T-cell (primary cell): ENCODE measurements at regions not wholly inside any gene's neighbourhood (a gene's known extent, or its start where the extent isn't known, plus 50 kb on each side); places are given as distances from the start of the nearest gene placed in this dataset.

ENCODE experiments used
- ATAC-seq, 4 experiments: fragments of 200-7000 bp in 3 of 4; fragments of 150-1000 bp in 1 of 4; cut with Tn5 transposase; replicated peaks in 1 of 4; 1 replicate in 3 of 4; 2 replicates in 1 of 4; pipeline ENCODE4 v1.10.0; 2021; ENCODE audit warnings: moderate library complexity in 3 of 4, mild to moderate bottlenecking in 2 of 4, moderate number of reproducible peaks in 1 of 4
- CTCF ChIA-PET, 2 donors: fragments of 300-600 bp; sonication (Branson Sonifier 250); formaldehyde crosslinking; loops; one replicate each; lab custom pipeline; 2022; ENCODE audit warnings: antibody characterized with exemption in 2 of 2; lab: Charles Lee
- POLR2A ChIA-PET, 2 donors: fragments of 300-600 bp; sonication (Branson Sonifier 250); formaldehyde crosslinking; loops; one replicate each; lab custom pipeline; 2022; ENCODE audit warnings: antibody characterized with exemption in 2 of 2; lab: Charles Lee
- DNase-seq, 35 experiments: peaks; one replicate each; pipeline versions ENCODE4 v3.0.0 to v3.0.0-alpha.2; 2013 to 2023
- H3K27ac ChIP-seq: one replicate; pipeline ENCODE4 v1.5.1; 2013; ENCODE audit warnings: low read length
- H3K27me3 ChIP-seq, 2 experiments: replicated peaks in 1 of 2; 1 replicate in 1 of 2; 2 replicates in 1 of 2; pipeline versions ENCODE4 v1.6.1 to v1.7.0; 2013; ENCODE audit warnings: low read length in 1 of 2, mixed read lengths in 1 of 2; ENCODE audit not compliant: control insufficient read depth in 2 of 2, insufficient read depth in 2 of 2; ENCODE audit errors: extremely low read depth in 1 of 2
- H3K36me3 ChIP-seq, 2 donors: 1 replicate in 1 of 2; 2 replicates in 1 of 2; pipeline versions ENCODE4 v1.6.1 to v1.7.0; 2013; ENCODE audit warnings: low read length in 1 of 2; ENCODE audit not compliant: control insufficient read depth in 2 of 2, insufficient read depth in 1 of 2; ENCODE audit errors: extremely low read depth in 1 of 2
- H3K4me1 ChIP-seq, 2 experiments: 1 replicate in 1 of 2; 2 replicates in 1 of 2; pipeline versions ENCODE4 v1.6.1 to v1.7.0; 2013; ENCODE audit warnings: low read length in 2 of 2, mixed read lengths in 1 of 2; ENCODE audit not compliant: insufficient read depth in 2 of 2, control insufficient read depth in 1 of 2; ENCODE audit errors: extremely low read depth in 1 of 2
- H3K4me3 ChIP-seq, 2 donors: 1 replicate in 1 of 2; 2 replicates in 1 of 2; pipeline versions ENCODE4 v1.5.1 to v1.7.0; 2013; ENCODE audit warnings: mild to moderate bottlenecking in 2 of 2, low read length in 1 of 2, moderate library complexity in 1 of 2; ENCODE audit not compliant: control insufficient read depth in 1 of 2; ENCODE audit errors: extremely low read depth in 1 of 2
- H3K9me3 ChIP-seq: 2 replicates; pipeline ENCODE4 v1.7.0; 2013
- H3K27ac Mint-ChIP-seq, 2 donors: one replicate each; pipeline ENCODE4 v1.8.0; 2020 to 2021; ENCODE audit warnings: mild to moderate bottlenecking in 2 of 2, mixed read lengths in 2 of 2
- H3K27me3 Mint-ChIP-seq, 2 donors: one replicate each; pipeline ENCODE4 v1.8.0; 2021 to 2022; ENCODE audit warnings: mixed read lengths in 2 of 2
- H3K36me3 Mint-ChIP-seq: one replicate; pipeline ENCODE4 v1.8.0; 2021; ENCODE audit warnings: mixed read lengths
- H3K4me1 Mint-ChIP-seq, 3 donors: one replicate each; pipeline ENCODE4 v1.8.0; 2020 to 2022; ENCODE audit warnings: mixed read lengths in 3 of 3, mild to moderate bottlenecking in 1 of 3
- H3K4me3 Mint-ChIP-seq, 3 donors: one replicate each; pipeline ENCODE4 v1.8.0; 2020 to 2022; ENCODE audit warnings: mild to moderate bottlenecking in 3 of 3, mixed read lengths in 3 of 3, moderate library complexity in 3 of 3
- H3K9me3 Mint-ChIP-seq, 3 donors: one replicate each; pipeline ENCODE4 v1.8.0; 2020 to 2022; ENCODE audit warnings: mixed read lengths in 3 of 3
- WGBS: methylation state at CpG from one replicate; pipeline ENCODE4 v1.1.5; 2013; ENCODE audit warnings: missing lambda C conversion rate; ENCODE audit not compliant: insufficient coverage; 5-methylcytosine and 5-hydroxymethylcytosine counted together

GRCh38 chr2:121031568-121032340 lies 253.2 kb downstream of the TFCP2L1 start:
- H3K4me3 ChIP-seq, result no peak overlapping the region
- H3K36me3 ChIP-seq, result no peaks in the 10 kb centered on the region
- H3K9me3 ChIP-seq, result no peaks in the 10 kb centered on the region
- POLR2A ChIA-PET, result no interaction called here
- H3K4me1 ChIP-seq, result no peaks in the 10 kb centered on the region
- Mint-ChIP-seq H3K4me3 (no peak overlapping the region), H3K9me3 (no peaks in the 10 kb centered on the region), H3K4me1 (no peaks in the 10 kb centered on the region), H3K36me3 (no peaks in the 10 kb centered on the region), H3K27ac (no peak overlapping the region), H3K27me3 (peaks cover 6 to 19% of the 10 kb centered on the region in 2 donors)
- peaks cover 0 to 13% of the 10 kb centered on the region in 2 experiments for H3K27me3 ChIP-seq
- DNase-seq (no peak), ATAC-seq (no peak)
- WGBS, result 94% methylated on average over 8 of the region's 12 CpGs
- no peak overlapping the region for H3K27ac ChIP-seq
- CTCF ChIA-PET, result no interaction called here

- Mint-ChIP-seq H3K36me3 (no peaks in the 10 kb centered on the region), H3K4me1 (no peaks in the 10 kb centered on the region), H3K27me3 (peaks cover 6 to 19% of the 10 kb centered on the region in 2 donors), H3K27ac (no peak overlapping the region), H3K9me3 (no peaks in the 10 kb centered on the region), H3K4me3 (no peak overlapping the region)
- ChIA-PET POLR2A (no interaction called here), CTCF (no interaction called here)
- DNase-seq (no peak), ATAC-seq (no peak)
- Histone ChIP-seq H3K27me3 (peaks cover 0 to 22% of the 10 kb centered on the region in 2 experiments), H3K4me3 (no peak overlapping the region), H3K27ac (no peak overlapping the region), H3K9me3 (no peaks in the 10 kb centered on the region), H3K4me1 (no peaks in the 10 kb centered on the region), H3K36me3 (no peaks in the 10 kb centered on the region)
- 86% methylated on average over 3 of the region's 7 CpGs for WGBS
These were observed 251.5 kb downstream of the TFCP2L1 start for GRCh38 chr2:121033461-121033996.

- Mint-ChIP-seq H3K9me3 (no peaks in the 10 kb centered on the region), H3K27me3 (peaks cover 7 to 19% of the 10 kb centered on the region in 2 donors), H3K27ac (no peak overlapping the region), H3K4me1 (no peaks in the 10 kb centered on the region), H3K4me3 (no peak overlapping the region), H3K36me3 (no peaks in the 10 kb centered on the region)
- POLR2A ChIA-PET, result no interaction called here
- Histone ChIP-seq H3K27me3 (peaks cover 0 to 27% of the 10 kb centered on the region in 2 experiments), H3K4me3 (no peak overlapping the region), H3K27ac (no peak overlapping the region), H3K4me1 (no peaks in the 10 kb centered on the region), H3K36me3 (no peaks in the 10 kb centered on the region), H3K9me3 (no peaks in the 10 kb centered on the region)
- no peak for ATAC-seq
- CTCF ChIA-PET, result no interaction called here
- no peak for DNase-seq
- WGBS, result 79% methylated on average over 3 of the region's 5 CpGs
These were observed 250.5 kb downstream of the TFCP2L1 start for GRCh38 chr2:121034551-121034950.

GRCh38 chr2:121036226-121036692 lies 248.7 kb downstream of the TFCP2L1 start:
- no peaks in the 10 kb centered on the region for H3K4me1 ChIP-seq
- H3K9me3 Mint-ChIP-seq, result no peaks in the 10 kb centered on the region
- H3K27me3 ChIP-seq, result peaks cover 0 to 26% of the 10 kb centered on the region in 2 experiments
- peaks cover 3 to 13% of the 10 kb centered on the region in 2 donors for H3K27me3 Mint-ChIP-seq
- no peaks in the 10 kb centered on the region for H3K9me3 ChIP-seq
- H3K36me3 Mint-ChIP-seq, result no peaks in the 10 kb centered on the region
- no peaks in the 10 kb centered on the region for H3K4me1 Mint-ChIP-seq
- H3K4me3 Mint-ChIP-seq, result no peak overlapping the region
- DNase-seq (no peak), ATAC-seq (no peak)
- WGBS, result 50% methylated on average over 1 of the region's 2 CpGs
- no peak overlapping the region for H3K27ac Mint-ChIP-seq
- CTCF ChIA-PET, result interaction anchor here in 1 of 2 donors (0.7 kb wide), 1 partner anchor 39 kb away, joined by 4 read pairs; no protein-coding TSS in a partner anchor
- no peak overlapping the region for H3K27ac ChIP-seq
- H3K4me3 ChIP-seq, result no peak overlapping the region
- POLR2A ChIA-PET, result no interaction called here
- no peaks in the 10 kb centered on the region for H3K36me3 ChIP-seq

- WGBS, result 93% methylated on average over 2 of the region's 2 CpGs
- ChIA-PET CTCF (interaction anchor here in 1 of 2 donors (0.7 kb wide), 1 partner anchor 27 kb away, joined by 4 read pairs; no protein-coding TSS in a partner anchor), POLR2A (no interaction called here)
- Mint-ChIP-seq H3K27ac (no peak overlapping the region), H3K27me3 (peaks cover 3 to 8% of the 10 kb centered on the region in 2 donors), H3K36me3 (no peaks in the 10 kb centered on the region), H3K4me1 (no peaks in the 10 kb centered on the region), H3K9me3 (no peaks in the 10 kb centered on the region), H3K4me3 (no peak overlapping the region)
- Histone ChIP-seq H3K27me3 (peaks cover 0 to 18% of the 10 kb centered on the region in 2 experiments), H3K9me3 (no peaks in the 10 kb centered on the region), H3K4me3 (no peak overlapping the region), H3K4me1 (no peaks in the 10 kb centered on the region), H3K36me3 (no peaks in the 10 kb centered on the region), H3K27ac (no peak overlapping the region)
- DNase-seq, result no peak
- ATAC-seq, result no peak
These were observed 247.5 kb downstream of the TFCP2L1 start for GRCh38 chr2:121037480-121037879.

GRCh38 chr2:121038031-121038430 lies 247.0 kb downstream of the TFCP2L1 start:
- Mint-ChIP-seq H3K4me3 (no peak overlapping the region), H3K36me3 (no peaks in the 10 kb centered on the region), H3K27ac (no peak overlapping the region), H3K27me3 (peaks cover 3 to 5% of the 10 kb centered on the region in 2 donors), H3K9me3 (no peaks in the 10 kb centered on the region), H3K4me1 (no peaks in the 10 kb centered on the region)
- Histone ChIP-seq H3K4me3 (no peak overlapping the region), H3K27ac (no peak overlapping the region), H3K27me3 (peaks cover 0 to 22% of the 10 kb centered on the region in 2 experiments), H3K36me3 (no peaks in the 10 kb centered on the region), H3K4me1 (no peaks in the 10 kb centered on the region), H3K9me3 (no peaks in the 10 kb centered on the region)
- POLR2A ChIA-PET, result no interaction called here
- DNase-seq (no peak), ATAC-seq (no peak)
- CTCF ChIA-PET, result no interaction called here
- WGBS, result 66% methylated on average over 6 of the region's 7 CpGs
